Activated naive CD4-positive, alpha-beta T cell treated with anti-CD3 and anti-CD28 coated beads, Interleukin-2, amount 50 U/mL, for 24 hours (primary cell): ENCODE measurements at regions not wholly inside any gene's neighbourhood (a gene's known extent, or its start where the extent isn't known, plus 50 kb on each side); places are given as distances from the start of the nearest gene placed in this dataset.

Source experiments
- H3K27ac Mint-ChIP-seq: one replicate; pipeline ENCODE4 v1.8.0; 2021; ENCODE audit warnings: mild to moderate bottlenecking, mixed read lengths
- H3K27me3 Mint-ChIP-seq: one replicate; pipeline ENCODE4 v1.8.0; 2021; ENCODE audit warnings: mixed read lengths
- H3K36me3 Mint-ChIP-seq: one replicate; pipeline ENCODE4 v1.8.0; 2021; ENCODE audit warnings: mixed read lengths
- H3K4me1 Mint-ChIP-seq: one replicate; pipeline ENCODE4 v1.8.0; 2021; ENCODE audit warnings: mixed read lengths
- H3K4me3 Mint-ChIP-seq: one replicate; pipeline ENCODE4 v1.8.0; 2021; ENCODE audit warnings: mild to moderate bottlenecking, mixed read lengths
- H3K9me3 Mint-ChIP-seq: one replicate; pipeline ENCODE4 v1.8.0; 2021; ENCODE audit warnings: mixed read lengths

DNA sequence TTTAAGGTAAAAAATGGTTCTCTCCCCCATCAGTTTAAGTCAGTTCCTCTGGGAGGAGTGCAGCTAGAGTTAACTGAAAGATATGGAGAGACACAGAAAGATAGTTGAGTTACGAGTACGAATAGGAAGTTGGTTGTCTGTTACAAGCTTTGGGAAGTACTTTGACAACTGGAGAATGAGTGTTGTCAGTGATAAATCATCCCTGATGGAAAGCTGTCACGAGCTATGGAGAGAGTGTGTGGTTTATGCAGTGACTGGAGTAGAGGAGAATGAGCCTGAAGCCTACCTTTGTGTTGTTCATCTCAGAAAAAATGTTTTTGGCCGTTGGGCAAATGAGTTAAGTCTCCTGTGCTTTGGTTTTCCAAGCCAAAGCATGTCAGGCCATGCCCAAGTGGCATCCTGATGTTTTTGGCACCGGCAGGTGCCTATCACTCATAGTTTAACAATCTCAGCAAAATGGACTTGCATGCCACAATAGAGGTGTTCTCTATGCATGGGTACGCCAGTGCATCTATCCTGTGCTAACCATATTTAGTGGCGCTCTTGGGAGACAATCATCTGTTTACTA is 350.2 kb downstream of the IRS2 start:
- Mint-ChIP-seq H3K4me3 (no peak overlapping the region), H3K27ac (no peak overlapping the region), H3K27me3 (peaks cover 8% of the 10 kb centered on the region), H3K9me3 (peaks cover 9% of the 10 kb centered on the region), H3K36me3 (no peaks in the 10 kb centered on the region), H3K4me1 (no peaks in the 10 kb centered on the region)

DNA sequence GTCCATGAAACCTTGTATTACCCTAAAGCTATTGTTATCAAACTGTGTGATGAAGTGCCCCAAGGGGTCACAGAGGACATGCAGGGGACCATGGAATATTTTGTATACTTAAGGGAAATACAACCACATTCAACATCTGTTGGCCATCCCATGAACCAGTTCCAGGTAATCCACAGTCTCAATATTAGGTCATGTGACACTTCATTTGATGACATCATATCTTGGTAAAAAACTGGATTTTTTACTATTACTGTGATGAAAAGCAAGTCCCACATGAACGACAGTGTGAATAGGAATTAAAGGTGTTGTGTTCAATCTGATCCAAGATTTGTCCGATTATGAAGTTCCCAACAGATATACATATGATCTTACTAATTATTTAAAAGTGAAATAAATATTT is 355.2 kb downstream of the IRS2 start:
- Mint-ChIP-seq H3K27ac (no peak overlapping the region), H3K27me3 (peaks cover 6% of the 10 kb centered on the region), H3K36me3 (no peaks in the 10 kb centered on the region), H3K4me1 (no peaks in the 10 kb centered on the region), H3K9me3 (peaks cover 9% of the 10 kb centered on the region), H3K4me3 (no peak overlapping the region)

DNA sequence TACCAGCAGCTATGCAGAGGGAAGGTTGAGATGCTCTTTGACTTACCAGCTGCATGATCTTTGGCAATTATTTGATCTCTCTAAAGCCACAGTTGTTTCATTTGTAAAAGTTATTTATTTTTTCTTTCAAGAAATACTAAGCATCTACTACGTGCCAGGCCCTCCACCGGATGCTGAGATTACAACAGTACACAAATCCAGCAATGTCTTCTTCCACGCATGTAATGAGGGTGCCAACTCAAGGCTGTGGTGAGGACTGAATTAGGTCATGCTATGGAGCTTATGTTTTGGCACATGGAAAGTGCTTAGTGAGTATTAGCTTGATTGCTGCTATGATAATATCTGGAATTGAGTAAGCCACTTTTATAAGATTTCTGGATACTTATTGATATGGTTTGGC is 358.2 kb downstream of the IRS2 start:
- Mint-ChIP-seq H3K4me3 (no peak overlapping the region), H3K27ac (no peak overlapping the region), H3K4me1 (no peaks in the 10 kb centered on the region), H3K36me3 (no peaks in the 10 kb centered on the region), H3K27me3 (peaks cover under 1% of the 10 kb centered on the region), H3K9me3 (peaks cover 2% of the 10 kb centered on the region)

DNA sequence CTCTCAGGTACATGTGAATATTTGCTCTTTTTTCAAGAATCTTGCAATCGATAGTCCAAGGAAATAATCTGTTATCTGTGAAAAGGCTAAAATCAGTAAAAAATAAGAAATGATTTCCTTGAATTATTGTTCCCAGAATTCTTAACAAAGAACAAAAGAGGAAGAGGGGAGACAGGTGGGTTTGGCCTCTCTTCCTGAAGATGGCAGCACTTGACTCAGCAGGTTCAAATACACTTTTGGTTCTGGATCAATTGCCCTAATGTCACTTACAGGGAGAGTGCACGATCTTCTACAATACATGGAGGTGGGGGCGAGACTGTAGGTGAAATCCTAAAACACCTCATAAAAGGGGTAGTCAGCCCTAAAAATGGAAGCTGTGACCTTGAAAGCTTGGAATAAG is 358.7 kb downstream of the IRS2 start:
- H3K4me1 Mint-ChIP-seq: no peaks in the 10 kb centered on the region
- peaks cover 2% of the 10 kb centered on the region for H3K27me3 Mint-ChIP-seq
- no peaks in the 10 kb centered on the region for H3K9me3 Mint-ChIP-seq
- H3K36me3 Mint-ChIP-seq: no peaks in the 10 kb centered on the region
- H3K4me3 Mint-ChIP-seq: no peak overlapping the region
- no peak overlapping the region for H3K27ac Mint-ChIP-seq

DNA sequence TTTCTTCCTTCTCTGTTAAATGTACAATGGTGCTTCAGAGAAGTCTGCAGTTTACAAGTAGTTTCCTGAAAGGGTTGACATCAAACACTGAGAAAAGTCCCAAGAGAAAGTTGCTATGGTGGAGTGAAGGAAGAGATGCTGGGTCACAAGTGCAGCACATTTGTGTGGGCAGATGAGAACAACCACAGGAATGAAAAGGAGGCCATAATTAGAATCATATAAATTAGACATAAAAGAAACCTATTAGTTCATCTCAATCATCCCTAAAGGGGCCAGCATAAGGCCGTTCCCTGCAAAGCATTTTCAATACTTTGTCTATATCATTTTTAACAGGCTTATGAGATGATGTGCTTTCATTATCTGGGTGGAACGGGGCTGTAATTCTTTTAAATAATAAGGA is 359.2 kb downstream of the IRS2 start:
- H3K27ac Mint-ChIP-seq: no peak overlapping the region
- H3K9me3 Mint-ChIP-seq: no peaks in the 10 kb centered on the region
- peaks cover 2% of the 10 kb centered on the region for H3K4me1 Mint-ChIP-seq
- H3K4me3 Mint-ChIP-seq: no peak overlapping the region
- H3K27me3 Mint-ChIP-seq: peaks cover 4% of the 10 kb centered on the region
- H3K36me3 Mint-ChIP-seq: no peaks in the 10 kb centered on the region

DNA sequence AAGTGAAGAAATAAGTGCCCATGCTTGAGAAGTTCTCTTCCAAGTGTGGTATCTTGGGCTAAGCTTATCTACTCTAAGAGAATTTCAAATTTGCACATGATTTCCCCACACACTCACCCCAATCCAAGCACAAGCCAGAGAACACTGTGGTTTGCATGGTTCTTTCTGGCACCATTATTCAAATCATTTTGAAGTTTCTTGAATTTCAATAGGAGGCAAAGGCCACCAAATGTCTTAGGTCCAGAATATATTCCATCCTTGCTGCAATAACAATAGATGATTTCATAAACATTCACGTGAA is 359.7 kb downstream of the IRS2 start:
- Mint-ChIP-seq H3K27ac (no peak overlapping the region), H3K27me3 (peaks cover 4% of the 10 kb centered on the region), H3K36me3 (no peaks in the 10 kb centered on the region), H3K9me3 (no peaks in the 10 kb centered on the region), H3K4me1 (peaks cover 5% of the 10 kb centered on the region), H3K4me3 (no peak overlapping the region)

DNA sequence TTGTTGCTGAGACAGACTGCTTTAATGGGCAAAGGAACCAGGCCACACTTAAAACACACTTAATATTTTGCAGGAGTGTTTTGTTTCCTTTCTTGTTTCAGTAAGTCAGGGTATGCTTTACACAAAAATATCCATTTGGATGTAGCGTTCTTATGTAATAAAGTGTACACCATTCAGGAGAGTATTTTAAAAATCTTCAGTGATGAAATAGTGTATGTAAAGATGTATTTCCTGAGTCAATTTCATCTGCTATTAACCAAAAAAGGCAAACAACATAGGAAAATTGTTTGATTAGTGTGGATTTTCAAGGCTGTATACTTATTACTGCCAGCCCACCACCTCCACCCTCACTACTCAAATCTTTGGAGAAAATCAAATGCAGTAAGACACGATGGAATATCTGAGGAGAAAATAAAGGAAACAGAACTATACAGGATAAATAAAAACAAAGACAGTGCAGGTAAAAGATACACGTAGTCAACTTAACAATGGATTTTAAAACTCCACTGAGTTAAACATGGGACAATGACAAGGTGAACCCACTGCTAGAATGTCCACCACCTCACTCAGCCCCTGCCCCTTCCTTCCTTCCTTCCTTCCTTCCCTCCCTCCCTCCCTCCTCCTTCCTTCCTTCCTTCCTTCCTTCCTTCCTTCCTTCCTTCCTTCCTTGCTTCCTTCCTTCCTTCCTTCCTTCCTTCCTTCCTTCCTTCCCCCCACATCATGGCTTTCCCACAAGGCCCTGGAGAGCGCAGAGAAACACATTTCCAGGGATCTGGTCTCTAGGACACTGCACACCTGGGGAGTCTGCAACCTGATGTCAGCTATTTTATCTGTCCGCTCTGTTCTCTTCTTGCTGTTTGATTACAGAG is 360.3 kb downstream of the IRS2 start:
- peaks cover 5% of the 10 kb centered on the region for H3K4me1 Mint-ChIP-seq
- no peak overlapping the region for H3K27ac Mint-ChIP-seq
- no peaks in the 10 kb centered on the region for H3K36me3 Mint-ChIP-seq
- H3K9me3 Mint-ChIP-seq: no peaks in the 10 kb centered on the region
- no peak overlapping the region for H3K4me3 Mint-ChIP-seq
- H3K27me3 Mint-ChIP-seq: peaks cover 4% of the 10 kb centered on the region

DNA sequence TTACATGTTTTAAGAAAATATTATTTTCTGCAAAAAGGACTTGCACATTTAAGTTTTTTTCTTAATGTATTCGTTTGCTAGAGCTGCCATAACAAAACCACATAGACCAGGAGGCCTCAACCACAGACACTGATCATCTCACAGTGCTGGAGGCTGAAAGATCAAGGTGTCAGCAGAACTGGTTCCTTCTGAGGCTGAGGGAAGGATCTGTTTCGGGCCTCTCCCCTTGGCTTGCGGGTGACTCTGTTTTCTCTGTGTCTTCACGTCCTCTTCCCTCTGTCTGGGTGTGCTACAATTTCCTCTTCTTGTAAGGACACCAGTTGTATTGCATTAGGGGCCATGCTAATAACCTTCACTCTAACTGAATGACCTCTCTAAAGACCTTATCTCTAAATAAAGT is 364.2 kb downstream of the IRS2 start:
- H3K27me3 Mint-ChIP-seq: peaks cover 9% of the 10 kb centered on the region
- no peak overlapping the region for H3K4me3 Mint-ChIP-seq
- H3K4me1 Mint-ChIP-seq: peaks cover 5% of the 10 kb centered on the region
- H3K9me3 Mint-ChIP-seq: no peaks in the 10 kb centered on the region
- H3K36me3 Mint-ChIP-seq: no peaks in the 10 kb centered on the region
- no peak overlapping the region for H3K27ac Mint-ChIP-seq

DNA sequence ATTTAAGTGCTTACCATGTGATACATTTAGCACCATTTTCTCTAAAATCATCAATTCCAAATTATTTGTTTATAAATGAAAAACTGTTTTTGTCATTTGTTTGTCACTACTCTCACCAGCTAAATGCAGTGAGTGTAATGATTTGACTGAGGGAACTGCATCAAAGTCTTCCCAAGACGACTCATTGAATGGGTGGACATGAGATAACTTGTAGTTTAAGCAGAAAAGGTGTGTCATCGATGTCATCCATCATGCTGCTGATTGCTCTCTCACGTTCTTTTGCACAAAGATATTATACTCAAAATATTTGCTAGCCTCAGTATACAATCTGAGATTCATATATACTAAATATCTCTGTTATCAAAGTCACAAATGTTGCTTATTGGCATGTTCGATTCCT is 366.5 kb downstream of the IRS2 start:
- Mint-ChIP-seq H3K4me1 (peaks cover 5% of the 10 kb centered on the region), H3K4me3 (no peak overlapping the region)

DNA sequence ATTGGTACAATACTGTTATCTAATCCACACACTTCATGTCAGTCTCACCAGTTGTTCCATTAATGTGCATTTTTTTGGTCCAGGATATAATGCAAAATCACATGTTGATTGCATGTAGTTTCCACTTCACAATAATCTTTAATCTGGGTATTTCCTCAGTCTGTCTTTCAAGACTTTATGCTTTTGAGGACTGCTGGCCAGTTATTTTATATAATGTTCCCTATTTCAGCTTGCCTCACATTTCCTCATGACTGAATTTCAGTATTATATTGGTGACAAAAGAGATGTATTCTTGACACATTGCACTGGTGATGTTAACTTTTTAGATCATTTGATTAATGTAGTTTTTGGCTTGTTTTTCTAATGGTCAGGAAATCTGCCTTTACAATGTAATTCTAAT is 368.3 kb downstream of the IRS2 start:
- H3K4me1 Mint-ChIP-seq: peaks cover 5% of the 10 kb centered on the region
- no peaks in the 10 kb centered on the region for H3K36me3 Mint-ChIP-seq
- H3K27ac Mint-ChIP-seq: no peak overlapping the region
- H3K9me3 Mint-ChIP-seq: no peaks in the 10 kb centered on the region
- H3K4me3 Mint-ChIP-seq: no peak overlapping the region
- peaks cover 17% of the 10 kb centered on the region for H3K27me3 Mint-ChIP-seq

More for the DNA sequence above, 366.5 kb downstream of the IRS2 start:
- no peaks in the 10 kb centered on the region for H3K9me3 Mint-ChIP-seq
- no peaks in the 10 kb centered on the region for H3K36me3 Mint-ChIP-seq
- no peak overlapping the region for H3K27ac Mint-ChIP-seq
- peaks cover 14% of the 10 kb centered on the region for H3K27me3 Mint-ChIP-seq

DNA sequence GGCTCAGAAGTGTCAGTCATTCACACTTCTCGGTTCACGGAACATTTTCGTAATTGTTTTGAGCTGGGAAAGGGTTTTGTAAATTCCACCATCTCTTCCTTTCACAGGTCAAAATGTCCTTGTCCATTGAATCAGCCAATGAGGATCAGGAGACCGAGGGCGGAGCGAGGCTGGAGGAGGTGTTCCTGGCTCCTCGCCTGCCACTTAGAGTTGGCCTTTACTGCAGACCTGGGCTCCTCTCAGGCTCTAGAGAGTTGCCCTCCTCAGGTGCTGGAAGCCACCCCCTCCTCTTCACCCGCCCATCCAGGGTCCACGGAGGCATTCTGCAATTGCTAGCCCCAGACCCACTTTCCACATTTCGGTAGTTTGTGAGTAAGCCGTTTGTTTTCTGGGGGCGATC is 370.4 kb downstream of the IRS2 start:
- Mint-ChIP-seq H3K27ac (no peak overlapping the region), H3K36me3 (no peaks in the 10 kb centered on the region)

DNA sequence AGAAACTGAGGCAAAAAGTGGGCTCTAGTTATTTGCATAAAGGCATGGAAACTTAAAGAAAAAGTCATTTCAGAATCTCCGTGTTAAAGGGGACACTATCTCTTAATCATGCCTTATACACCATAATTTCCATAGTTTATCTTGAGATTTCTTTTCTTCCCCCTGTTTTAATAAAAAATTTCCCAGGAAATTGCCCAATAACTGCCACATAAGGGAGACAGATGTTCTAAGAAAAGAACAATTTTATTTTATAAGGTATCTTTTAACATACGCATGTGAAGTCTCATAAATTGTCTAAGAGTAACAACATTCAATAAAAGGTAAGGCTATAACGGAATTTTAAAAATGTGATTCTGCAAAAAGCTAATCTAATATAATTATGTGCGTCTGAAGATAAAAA is 371.3 kb downstream of the IRS2 start:
- H3K4me1 Mint-ChIP-seq: no peaks in the 10 kb centered on the region
- H3K9me3 Mint-ChIP-seq: no peaks in the 10 kb centered on the region
- no peak overlapping the region for H3K4me3 Mint-ChIP-seq
- no peaks in the 10 kb centered on the region for H3K36me3 Mint-ChIP-seq
- H3K27me3 Mint-ChIP-seq: peaks cover 13% of the 10 kb centered on the region
- H3K27ac Mint-ChIP-seq: no peak overlapping the region

More for the DNA sequence above, 370.4 kb downstream of the IRS2 start:
- H3K9me3 Mint-ChIP-seq: no peaks in the 10 kb centered on the region
- no peaks in the 10 kb centered on the region for H3K4me1 Mint-ChIP-seq
- H3K27me3 Mint-ChIP-seq: peaks cover 16% of the 10 kb centered on the region
- no peak overlapping the region for H3K4me3 Mint-ChIP-seq

DNA sequence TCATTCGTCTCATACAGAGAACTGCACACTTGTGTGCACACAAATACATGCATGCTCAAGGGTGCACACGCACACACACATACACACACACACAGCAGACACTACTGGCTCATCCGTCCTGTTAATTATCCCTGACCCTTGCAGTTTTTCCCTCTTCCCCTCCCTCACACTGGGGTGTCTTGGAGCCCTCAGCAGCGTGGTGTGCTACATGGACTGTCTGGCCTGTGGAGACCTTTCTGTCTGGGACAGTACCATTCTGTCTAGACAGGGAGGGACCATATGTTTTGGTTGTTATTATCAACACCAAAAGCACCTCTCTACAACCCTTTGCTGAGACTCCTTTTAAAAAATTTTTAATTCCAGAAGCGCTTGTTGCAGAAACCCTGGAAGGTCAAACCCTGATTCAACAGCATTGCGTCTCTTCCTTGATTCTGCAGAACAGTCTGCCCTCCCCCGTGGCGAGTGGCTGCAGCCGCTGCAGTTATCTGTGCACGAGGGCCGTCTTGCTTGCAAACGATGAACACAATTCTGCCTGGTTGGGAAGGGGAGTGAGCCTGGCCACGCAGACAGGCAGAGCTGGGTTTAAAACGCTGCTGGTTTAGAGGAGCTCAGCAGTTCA is 374.0 kb downstream of the IRS2 start:
- H3K9me3 Mint-ChIP-seq: no peaks in the 10 kb centered on the region
- no peaks in the 10 kb centered on the region for H3K4me1 Mint-ChIP-seq
- no peaks in the 10 kb centered on the region for H3K36me3 Mint-ChIP-seq

DNA sequence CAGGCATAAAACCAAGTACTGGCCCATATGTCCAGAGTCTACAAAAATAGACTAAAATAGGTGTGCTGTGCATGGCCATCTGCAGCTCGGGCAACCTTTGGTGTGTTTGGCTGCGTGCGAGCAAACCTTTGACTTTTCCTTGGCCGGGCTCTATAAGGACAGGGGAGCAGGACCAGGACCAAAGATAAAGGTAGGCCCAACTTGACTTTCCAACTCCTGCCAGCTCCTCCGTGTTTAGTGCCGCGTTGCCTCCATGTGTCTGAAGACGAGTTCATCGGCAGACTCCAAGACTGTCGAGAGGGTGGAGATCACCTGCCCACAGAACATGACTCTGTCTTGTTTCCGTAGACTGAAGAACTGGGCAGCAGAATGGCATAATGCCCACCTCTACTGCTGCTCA is 375.5 kb downstream of the IRS2 start:
- Mint-ChIP-seq H3K4me1 (no peaks in the 10 kb centered on the region), H3K27me3 (peaks cover 10% of the 10 kb centered on the region), H3K4me3 (no peak overlapping the region), H3K27ac (no peak overlapping the region), H3K36me3 (no peaks in the 10 kb centered on the region), H3K9me3 (no peaks in the 10 kb centered on the region)

More for the DNA sequence above, 374.0 kb downstream of the IRS2 start:
- H3K4me3 Mint-ChIP-seq: no peak overlapping the region
- no peak overlapping the region for H3K27ac Mint-ChIP-seq
- H3K27me3 Mint-ChIP-seq: peaks cover 14% of the 10 kb centered on the region

DNA sequence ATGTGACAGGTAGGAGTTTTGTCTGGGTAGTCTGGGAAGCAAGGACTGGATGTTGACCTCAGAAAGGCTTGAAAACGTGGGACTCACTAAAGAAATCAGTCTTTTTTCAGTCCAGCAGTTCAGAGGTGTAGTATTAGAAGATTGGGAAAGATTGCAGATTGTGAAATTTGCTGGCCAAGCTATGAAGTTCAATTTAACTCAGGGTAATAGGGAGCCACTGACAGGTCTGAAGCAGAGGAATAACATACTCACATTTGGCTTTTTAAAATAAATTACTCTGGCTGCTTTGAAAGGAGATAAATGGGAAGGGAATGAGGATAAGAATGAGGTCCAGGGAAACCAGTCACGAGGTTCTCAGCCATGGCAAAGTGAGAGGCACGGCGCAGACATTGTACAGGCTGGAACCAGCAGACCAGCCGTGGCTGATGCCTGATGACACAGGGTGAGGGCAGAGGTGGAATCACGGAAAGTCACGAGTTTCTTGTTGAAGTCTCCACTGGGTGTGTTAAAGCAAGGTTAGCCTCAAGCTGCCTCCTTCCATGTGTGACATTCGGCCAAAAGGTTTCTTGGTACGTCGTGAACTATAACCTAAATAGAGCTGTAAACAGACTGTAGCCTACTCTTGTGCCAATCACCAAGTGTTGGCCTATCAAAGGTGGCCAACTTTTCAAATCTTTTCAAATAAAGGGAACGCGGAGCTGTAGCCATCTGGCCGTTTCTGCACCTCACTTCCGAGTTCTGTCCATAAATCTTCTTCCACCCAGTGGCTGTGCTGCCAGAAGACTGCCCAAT is 377.6 kb downstream of the IRS2 start:
- Mint-ChIP-seq H3K27ac (no peak overlapping the region), H3K36me3 (no peaks in the 10 kb centered on the region), H3K27me3 (peaks cover 7% of the 10 kb centered on the region), H3K4me3 (no peak overlapping the region), H3K4me1 (no peaks in the 10 kb centered on the region), H3K9me3 (no peaks in the 10 kb centered on the region)
